ENCODE measurements at regions not wholly inside any gene's neighbourhood (a gene's known extent, or its start where the extent isn't known, plus 50 kb on each side); places are given as distances from the start of the nearest gene placed in this dataset.
"Not testable (repeated sequence)": the region's sequence is repeated elsewhere in the genome, so short reads cannot be mapped to it uniquely, and the experiment has no call there.

DNA sequence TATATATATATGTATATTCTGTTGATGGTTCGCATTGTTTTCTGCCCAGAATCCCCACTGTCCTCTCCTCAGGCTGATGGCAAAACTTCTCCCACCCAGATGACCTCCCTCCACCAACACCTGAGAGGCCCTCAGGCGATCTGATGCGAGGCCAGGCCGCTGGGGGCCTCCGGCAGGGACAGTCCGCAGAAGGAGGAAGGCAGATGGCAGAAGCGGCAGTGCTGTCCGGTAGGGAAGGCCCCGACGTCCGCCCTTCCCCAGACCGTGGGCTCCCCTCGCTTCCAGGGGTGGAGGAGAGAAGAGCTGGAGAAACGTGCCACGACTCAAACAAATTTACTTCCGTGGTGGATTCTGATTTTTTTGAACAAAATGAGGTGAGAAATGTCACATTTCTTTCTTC lies 178.3 kb upstream of the RGS6 start:
- no peak for TF ChIP-seq GATA1 (IDR thresholded peaks at IDR 0.05; ENCODE audit: low read depth, low read length)
- no peak for TF ChIP-seq POLR2A (IDR thresholded peaks at IDR 0.05; ENCODE audit: low read length)
- no peak for DNase-seq

DNA sequence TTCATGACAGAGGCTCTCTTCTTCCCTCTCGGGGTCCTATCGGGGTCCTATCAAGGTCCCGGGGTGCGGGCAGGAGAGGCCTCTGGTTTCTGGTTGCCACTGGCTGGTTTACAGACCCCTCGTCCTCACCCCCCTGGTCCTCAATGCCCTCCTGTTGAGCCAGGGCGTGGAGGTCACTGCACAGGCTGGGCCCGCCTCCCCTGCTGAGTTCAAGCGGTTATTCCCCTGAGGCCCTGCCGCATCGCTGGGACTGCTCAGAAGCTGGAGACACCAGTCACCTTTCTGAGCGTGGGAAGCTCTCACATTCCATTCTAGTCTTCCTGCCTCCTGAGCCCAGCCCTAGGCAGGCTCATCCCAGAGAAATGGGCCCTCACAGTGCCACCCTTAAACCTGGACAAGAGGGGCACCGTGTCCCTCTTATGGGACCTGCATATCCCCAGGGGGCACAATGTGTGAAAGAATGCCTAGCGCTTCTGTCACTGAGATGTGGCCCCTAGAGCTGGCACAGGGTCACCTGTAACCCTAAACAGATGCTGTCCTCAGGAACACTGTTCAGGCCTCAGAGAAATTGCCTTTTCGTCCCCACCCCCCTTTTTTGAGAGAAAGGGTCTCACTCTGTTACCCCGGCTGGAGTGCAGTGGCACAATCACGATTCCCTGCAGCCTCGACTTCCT lies 177.7 kb upstream of the RGS6 start:
- no peak for DNase-seq
- TF ChIP-seq POLR2A (IDR thresholded peaks at IDR 0.05; ENCODE audit: low read length) (no peak), GATA1 (IDR thresholded peaks at IDR 0.05; ENCODE audit: low read depth, low read length) (no peak)

DNA sequence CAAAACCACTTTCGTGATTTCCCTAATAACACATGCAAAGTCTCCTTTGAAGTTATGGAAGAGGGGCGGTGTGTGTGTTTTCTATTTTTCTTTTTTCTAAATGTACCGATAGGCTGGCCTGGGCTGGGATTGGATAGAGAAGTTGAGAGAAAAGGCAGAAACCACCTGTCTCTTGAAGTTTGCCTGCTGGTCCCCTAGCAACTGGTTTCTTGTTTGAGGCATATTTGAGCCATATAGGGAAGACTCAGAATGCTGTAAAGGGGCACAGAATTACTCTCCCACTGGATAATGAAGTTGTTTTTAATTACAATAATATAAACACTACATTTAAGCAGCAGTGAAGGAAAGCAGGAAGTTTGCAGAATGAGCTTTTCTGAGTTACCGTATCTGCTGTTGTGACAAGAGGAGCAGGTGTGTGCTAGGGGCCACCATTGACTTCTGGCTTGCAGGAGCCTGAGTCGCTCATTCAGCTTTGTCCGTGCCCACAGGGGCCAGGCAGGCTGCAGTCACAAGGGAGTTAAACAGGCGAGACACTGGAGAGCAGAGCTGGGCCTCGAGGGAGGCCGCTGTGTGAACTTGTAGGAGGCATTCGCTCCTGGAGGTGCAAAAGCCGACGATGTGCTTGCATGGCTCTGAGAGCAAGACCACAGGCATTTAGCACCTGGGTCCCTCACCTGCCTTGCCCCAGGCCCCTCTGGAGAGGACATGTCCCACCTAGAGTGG lies 173.8 kb upstream of the RGS6 start:
- TF ChIP-seq POLR2A (IDR thresholded peaks at IDR 0.05; ENCODE audit: low read length) (no peak), GATA1 (IDR thresholded peaks at IDR 0.05; ENCODE audit: low read depth, low read length) (no peak)
- no peak for DNase-seq

DNA sequence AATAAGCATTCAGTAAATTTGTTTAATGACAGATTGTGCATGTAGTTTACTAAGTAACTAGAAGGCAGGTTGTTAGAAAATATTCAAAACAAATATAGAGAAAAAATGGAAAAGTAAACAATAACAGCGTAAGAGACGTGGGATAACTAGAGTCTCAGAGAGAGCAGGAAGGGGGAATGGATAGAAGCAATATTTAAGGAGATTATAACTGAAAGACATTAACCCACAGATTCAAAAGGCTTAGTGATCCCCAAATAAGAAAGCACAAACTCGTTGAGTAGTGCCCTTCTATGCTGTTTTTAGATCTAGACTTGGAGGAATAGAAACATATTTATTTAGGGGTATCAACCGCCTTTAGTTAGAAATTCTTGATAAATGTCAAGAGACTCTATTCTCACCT lies 169.7 kb upstream of the RGS6 start:
- TF ChIP-seq GATA1 (IDR thresholded peaks at IDR 0.05; ENCODE audit: low read depth, low read length), result no peak
- TF ChIP-seq POLR2A (IDR thresholded peaks at IDR 0.05; ENCODE audit: low read length), result no peak
- DNase-seq, result no peak

DNA sequence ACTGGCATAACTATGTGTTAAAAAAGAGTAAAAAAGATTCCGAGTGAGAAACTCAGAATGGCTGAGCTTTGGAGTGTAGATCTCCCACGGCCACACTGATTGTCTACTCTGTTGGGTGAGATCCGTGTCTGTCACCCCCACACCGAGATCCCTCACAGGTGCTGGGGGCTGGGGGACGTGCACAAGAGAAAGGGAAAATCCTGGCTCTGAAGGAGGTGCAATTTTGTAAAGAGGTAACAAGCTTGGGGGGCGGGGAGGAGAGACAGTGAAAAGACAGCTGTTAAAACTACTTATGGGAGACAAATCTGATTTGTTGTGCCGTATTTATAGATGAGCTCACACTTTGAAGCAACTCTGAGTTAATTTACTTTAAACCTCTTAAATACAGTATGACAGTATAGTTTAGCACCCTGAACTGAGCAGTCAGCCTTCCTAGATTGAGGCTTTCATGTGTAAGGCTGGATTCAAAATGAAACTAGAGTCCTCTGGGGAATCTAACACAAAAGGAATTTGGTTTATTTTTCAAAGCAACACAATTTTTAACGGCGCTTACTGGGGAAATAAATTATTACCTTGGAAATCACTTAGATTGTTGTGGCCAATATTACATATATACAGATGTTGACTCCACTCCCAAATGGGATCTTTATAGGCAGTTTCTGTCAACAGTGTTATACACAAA lies 167.4 kb upstream of the RGS6 start:
- TF ChIP-seq GATA1 (IDR thresholded peaks at IDR 0.05; ENCODE audit: low read depth, low read length) (no peak), POLR2A (IDR thresholded peaks at IDR 0.05; ENCODE audit: low read length) (no peak)
- no peak for DNase-seq

DNA sequence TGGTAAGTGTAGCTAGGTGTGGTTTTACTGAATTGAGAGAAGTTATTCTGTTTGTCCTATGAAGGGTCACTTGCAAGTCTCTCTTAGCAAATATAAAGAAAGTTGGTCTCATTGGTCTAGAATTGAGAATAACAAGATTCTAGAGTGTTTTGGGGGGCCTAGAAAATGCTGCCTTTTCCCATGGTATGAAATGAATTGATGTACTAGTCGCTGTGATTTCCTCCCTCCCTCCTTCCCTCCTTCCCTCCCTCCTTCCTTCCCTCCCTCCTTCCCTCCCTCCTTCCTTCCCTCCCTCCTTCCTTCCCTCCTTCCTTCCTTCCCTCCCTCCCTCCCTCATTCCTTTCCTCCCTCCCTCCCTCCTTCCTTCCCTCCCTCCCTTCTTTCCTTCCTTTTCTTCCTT lies 166.7 kb upstream of the RGS6 start:
- DNase-seq, result no peak
- TF ChIP-seq GATA1 (IDR thresholded peaks at IDR 0.05; ENCODE audit: low read depth, low read length) (no peak), POLR2A (IDR thresholded peaks at IDR 0.05; ENCODE audit: low read length) (no peak)

DNA sequence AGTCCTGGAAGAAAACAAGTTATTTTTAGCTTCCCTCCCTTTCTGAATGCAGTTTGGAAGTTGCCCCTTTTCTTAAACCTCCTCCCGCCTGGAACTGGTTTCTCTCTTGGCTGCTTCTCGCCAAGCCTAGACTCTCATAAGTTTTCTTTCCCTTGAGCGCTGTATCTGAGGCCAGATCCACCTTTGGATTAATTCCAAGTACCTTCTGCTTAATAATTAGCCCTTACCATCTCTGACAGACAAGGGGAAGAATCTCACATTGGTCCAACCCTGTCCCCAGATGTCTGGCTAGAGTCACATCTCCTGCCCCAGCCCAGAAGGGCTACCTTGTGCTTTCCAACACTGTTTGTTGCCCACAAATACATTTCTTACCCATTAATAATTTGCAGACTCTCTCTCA lies 161.8 kb upstream of the RGS6 start:
- no peak for DNase-seq
- no peak for TF ChIP-seq GATA1 (IDR thresholded peaks at IDR 0.05; ENCODE audit: low read depth, low read length)
- no peak for TF ChIP-seq POLR2A (IDR thresholded peaks at IDR 0.05; ENCODE audit: low read length)

DNA sequence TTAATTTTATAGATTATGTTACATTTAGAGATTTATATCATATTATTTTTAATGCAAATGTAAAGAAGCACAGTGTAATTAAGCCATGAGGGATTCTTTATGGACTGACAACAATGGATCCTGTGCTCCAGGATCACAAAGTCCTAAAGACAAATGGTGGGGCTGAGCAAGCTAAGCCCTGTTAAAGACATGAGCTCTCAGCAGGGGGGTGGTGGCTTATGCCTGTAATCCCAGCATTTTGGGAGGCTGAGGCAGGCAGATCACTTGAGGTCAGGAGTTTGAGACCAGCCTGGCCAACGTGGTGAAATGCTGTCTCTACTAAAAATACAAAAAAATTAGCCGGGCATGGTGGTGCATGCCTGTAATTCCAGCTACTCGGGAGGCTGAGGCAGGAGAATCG lies 160.8 kb upstream of the RGS6 start:
- not testable (repeated sequence) for DNase-seq

DNA sequence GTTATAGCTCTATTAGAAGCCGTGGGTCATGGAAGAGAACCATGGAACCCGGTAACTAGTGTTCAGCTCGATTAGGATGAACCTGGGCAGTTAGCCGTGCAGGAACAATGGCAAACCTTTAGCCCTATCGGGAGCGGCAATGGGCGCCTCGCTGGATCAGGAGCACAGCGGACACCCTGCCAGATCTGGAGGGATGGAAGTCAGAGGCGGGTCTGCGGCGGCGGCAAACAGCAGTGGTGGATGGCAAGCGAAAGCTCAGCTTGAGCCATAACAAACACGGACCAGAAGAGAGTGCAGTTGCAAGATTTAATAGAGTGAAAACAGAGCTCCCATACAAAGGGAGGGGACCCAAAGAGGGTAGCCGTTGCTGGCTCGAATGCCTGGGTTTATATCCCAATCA lies 160.2 kb upstream of the RGS6 start:
- DNase-seq, result not testable (repeated sequence)

DNA sequence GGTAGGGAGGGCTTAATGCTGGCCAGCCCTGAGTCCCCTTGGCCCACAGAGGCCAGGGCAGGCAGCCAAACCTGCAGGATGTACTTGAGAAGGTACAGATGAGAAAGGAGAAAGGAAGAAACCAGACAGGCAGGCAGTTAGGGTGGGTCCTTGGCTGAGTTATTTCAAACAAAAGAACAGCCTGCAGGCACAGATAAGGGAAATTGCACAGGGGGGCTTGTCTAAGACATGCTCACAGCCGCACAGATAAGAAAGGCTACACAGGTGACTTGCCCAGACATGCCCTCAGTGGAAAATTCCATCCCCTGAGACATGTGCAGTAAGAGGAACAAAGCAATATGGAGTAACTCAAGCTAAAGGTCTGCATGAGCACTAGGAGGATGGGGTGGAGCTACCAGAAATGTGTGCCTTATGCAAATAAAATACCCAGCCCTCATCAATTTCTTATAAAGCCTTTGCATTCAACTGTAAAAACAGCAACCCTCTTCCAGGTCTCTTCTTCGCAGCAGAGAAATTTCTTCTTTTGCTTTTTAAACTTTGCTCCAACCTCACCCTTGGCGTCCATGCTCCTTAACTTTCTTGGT lies 158.2 kb upstream of the RGS6 start:
- peak in 1 of 2 experiments; percentile 3 for DNase-seq
- TF ChIP-seq GATA1 (IDR thresholded peaks at IDR 0.05; ENCODE audit: low read depth, low read length), result no peak
- no peak for TF ChIP-seq POLR2A (IDR thresholded peaks at IDR 0.05; ENCODE audit: low read length)

DNA sequence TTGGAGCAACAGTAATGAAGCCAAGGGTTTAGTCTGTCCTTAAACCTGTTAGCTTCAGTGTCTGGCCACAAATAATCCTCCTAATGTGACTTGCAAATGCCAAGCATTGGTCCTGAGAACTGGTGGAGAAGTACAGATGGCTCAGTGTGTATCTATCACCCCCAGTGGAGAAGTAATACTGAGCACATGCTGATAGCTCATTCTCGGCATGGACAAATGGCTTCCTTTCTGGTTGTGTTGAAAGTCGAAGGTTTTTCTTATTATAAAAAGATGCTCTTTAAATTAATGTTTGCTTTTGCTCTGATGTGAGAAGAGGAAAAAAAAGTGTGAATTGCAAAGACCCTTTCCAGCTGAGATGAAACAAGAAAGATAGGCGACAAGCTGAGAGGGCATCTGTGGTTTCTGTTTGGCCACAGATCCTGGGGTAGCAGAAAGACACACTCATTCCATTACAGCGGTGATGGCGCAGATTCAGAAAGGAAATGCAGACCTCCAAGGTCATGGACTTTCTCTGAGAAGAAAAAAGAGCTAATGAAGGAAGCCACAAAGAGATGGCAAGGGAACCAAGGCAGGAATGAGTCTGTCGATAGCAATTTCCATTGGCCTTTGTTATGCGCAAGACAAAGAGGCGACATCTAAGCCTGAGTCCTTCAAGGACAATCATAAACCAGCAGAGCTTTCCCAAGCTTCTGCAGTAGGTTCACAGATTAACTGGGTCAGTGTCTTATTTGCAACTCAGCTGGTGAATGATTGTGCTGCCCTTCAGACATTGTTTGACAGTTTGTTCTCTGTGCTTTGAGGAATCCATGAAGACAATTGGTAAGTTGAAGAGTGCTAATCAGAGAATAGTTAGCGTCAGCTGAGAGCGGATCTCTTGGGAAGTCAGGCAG lies 155.5 kb upstream of the RGS6 start:
- DNase-seq, result no peak

DNA sequence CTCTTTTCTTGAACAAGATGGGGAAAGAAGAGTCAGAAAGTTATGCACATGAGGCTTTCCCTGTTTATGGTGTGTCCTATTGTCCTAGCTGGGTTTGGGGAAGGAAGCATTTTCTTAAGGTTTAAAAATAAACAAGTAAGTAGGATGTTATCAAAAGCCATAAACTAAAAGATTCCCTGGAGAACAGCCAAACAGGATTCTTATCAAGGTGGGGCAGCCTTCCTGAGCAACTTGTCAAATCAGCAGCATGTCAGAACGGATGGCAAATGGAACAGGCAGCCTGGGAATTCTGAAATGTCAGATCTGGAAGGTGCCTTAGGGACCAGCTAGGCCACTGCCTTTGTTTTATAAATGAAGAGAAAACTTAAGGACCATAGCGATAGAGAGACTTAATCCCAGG lies 152.2 kb upstream of the RGS6 start:
- no peak for DNase-seq
- no peak for TF ChIP-seq POLR2A (IDR thresholded peaks at IDR 0.05; ENCODE audit: low read length)
- no peak for TF ChIP-seq GATA1 (IDR thresholded peaks at IDR 0.05; ENCODE audit: low read depth, low read length)

More for the DNA sequence above, 155.5 kb upstream of the RGS6 start:
- no peak for TF ChIP-seq GATA1 (IDR thresholded peaks at IDR 0.05; ENCODE audit: low read depth, low read length)

DNA sequence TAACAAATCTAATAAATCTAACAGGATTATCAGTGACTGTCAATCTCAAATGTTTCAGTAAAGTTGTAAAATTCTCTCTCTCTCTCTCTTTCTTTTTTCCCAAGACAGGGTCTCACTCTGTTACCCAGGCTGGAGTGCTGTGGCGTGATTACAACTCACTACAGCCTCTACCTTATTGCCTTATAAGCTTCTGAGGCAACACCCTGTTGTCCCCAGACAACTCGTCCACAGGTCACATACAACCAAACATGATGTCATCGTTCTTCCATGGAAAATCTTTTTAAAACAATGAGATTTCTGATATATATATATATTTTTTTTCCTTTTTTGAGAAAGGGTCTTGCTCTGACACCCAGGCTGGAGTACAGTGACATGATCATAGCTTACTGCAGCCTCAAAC lies 151.4 kb upstream of the RGS6 start:
- no peak for TF ChIP-seq POLR2A (IDR thresholded peaks at IDR 0.05; ENCODE audit: low read length)
- DNase-seq, result no peak

DNA sequence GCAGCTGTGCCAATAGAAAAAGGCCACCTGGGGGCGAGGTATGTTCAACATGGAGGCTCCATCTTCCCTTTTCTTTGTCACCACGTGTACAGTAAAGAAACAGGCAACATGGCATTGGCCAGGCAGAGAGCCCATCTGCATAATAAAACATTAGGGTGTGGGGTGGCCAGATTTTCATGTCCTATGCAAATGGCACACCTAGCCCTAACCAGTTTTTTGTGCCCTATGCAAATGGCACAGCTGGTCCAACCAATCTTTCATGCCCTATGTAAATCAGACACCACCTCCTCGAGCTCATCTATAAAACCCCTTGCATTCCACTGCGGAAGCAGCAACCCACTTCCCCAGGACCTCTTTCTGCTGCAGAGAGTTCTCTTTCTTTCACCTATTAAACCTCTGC lies 149.1 kb upstream of the RGS6 start:
- DNase-seq, result no peak
- no peak for TF ChIP-seq GATA1 (IDR thresholded peaks at IDR 0.05; ENCODE audit: low read depth, low read length)
- no peak for TF ChIP-seq POLR2A (IDR thresholded peaks at IDR 0.05; ENCODE audit: low read length)

Data from erythroblast (primary cell).